ENCODE measurements at regions not wholly inside any gene's neighbourhood (a gene's known extent, or its start where the extent isn't known, plus 50 kb on each side); places are given as distances from the start of the nearest gene placed in this dataset.

- DNase-seq: no peak
Measured at GRCh38 chr2:225136552-225136951, 94.3 kb upstream of the DOCK10 start.

DNA sequence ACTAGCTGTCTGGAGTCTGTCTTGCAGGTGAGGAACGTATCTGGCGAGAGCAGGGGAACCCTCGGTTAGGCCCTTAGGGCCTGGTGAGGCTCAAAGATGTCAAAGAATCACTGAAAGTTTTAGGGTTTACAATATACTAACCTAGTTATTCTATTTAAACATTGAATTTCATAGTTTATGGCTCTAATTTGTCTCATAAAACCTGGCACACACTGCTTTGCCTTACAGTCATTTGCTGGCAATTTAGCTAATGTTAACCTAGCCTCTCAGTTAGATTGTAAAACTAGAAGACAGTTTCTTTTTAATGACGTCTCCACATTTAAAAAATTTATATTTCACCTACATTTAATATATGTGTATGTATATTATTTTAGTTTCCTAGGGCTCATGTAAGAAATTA, 89.6 kb upstream of the DOCK10 start:
- DNase-seq: no peak

DNA sequence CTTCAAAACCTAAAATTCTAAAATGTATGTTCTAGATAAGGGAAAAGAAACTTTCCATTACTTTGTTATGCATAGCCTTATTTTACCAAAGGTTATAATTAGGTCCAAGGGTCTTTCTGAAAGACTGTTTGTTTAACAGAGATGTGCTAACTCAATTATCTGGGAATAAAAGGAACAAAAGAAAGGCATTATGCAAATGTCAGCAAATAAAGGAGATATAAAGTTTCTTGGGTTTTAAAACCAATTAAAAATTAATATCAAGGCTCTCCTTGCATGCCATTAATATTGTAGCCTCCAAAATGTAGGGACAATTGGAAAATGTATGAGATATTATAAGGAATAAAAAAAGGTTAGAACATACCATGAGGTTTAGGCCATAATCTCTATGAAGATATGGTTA, 87.8 kb upstream of the DOCK10 start:
- DNase-seq: no peak

DNA sequence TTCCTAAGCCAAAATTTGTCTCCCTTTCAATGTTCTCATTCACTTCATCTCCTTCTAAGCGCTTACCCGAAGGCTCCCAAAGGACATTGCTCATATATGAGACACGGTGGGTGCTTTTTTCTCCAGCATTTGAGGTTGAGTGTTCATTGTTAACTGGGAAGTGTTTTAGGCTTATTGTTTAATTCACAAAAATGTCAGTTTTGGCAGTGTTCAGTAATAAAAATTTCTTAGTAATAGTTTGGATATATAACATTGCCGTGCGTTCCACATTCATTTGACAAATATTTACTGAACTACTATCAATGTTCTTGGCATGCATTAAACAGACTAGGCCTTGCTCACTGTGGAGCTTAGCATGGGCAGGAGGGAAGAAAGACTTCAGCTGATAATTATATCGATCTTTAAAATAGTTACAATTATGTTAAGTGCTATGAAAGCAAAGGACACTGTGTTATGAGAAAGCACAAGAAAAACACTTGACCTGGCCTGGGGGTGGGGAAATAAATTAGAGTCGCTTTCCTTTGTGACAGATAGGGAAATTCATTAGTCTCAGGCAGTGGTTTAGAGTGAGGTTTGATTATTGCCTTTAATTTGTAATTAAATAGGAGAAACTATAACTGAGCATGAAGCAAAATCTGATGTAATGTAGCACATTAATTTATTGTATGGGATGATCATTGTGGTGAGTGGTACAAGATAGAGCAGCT, 82.2 kb upstream of the DOCK10 start:
- no peak for DNase-seq

- DNase-seq: peak; percentile 15
Measured at GRCh38 chr2:225122583-225123486, 80.6 kb upstream of the DOCK10 start.

- no peak for DNase-seq
Measured at GRCh38 chr2:225122007-225122406, 79.7 kb upstream of the DOCK10 start.

GRCh38 chr2:225120186-225120585, 77.9 kb upstream of the DOCK10 start:
- no peak for DNase-seq

DNA sequence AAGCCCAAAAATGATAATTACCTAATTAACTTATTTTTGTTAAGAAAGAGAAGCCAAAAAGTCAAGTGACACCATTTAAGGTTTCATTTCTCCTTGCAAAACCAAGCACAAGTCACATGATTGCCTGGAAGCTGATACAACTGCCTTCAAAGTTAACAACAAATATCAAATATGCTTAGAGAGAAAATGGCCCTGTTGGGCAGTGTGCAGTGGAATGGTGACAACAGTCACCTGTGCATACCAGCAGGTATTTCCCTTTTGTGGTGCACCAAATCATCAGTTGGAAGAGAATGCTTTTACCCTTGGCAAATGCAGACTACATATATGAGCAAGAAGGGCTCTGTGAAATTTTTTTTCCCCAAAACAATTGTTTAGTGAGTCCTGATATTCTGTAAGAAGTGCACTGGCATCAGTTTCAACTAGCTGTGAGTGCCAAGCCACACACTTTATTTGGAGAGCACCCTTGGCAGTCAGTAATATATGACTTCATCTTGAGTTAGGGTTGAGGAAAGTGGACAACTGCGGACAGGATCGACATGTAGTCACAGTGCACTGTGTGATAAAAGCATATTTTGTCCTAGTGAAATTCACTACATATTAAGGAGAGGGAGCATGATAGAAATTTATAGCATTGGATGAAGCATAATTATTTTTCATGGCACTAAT, 74.9 kb upstream of the DOCK10 start:
- DNase-seq: no peak

DNA sequence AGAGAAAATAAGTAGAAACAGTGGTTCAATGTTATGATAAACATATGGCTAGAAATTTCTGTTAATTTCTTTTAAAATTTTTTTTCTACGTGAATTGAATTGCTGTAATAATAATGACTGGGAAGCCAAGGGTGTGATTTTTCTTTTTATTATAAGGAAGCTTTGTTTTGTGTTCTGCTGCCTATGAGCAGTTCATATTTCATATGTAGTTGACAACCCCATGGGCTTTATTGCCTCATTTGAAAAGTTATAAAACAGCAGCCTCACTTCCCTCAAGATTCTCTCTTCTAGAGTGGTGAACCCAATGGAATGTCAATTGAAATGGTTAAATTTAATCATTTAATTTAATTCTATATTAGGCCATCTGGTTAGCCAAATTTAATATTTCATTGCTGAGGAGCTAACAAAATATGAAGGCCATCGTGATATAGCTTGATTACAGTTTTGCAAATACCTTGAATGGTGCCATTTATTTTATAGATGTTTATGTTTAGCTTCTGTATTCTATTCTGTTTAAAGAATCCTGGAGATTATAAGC, 72.6 kb upstream of the DOCK10 start:
- DNase-seq: no peak

GRCh38 chr2:225113371-225114015, 71.2 kb upstream of the DOCK10 start:
- DNase-seq: peak; percentile 78

DNA sequence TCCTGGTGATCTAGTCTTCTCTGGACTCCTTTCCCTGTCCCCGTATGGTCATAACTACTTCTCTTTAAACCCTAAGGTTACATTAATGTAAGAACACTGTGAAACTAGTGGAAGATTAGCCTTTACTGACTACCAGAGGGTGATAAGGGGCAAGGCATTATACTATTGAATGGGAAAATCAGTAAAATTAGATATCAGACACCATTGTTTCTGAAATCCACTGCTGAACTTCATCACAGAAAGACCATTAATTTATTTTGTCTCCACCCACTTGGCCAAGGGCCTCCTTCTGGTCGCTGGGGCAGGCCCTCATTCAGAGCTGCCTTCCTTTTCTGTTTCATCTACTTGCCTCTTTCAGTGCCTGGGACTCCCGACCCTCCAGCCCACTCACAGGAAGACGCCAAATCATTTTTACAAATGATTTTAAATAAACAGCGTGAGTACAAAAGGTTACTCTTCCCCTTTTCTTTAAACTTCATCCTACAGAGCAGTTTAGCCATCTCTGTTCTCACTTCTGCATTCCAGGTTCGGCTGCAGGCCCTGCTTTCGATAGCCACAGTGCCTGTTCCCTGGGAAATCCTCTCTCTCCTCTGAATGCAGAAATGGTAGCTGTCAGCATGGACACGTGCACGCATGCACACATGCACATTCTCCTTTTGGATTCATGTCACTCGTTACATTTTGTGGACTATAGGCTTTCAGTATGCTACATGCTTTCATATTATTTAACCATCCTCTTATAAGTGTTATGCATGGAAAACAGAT, 70.3 kb upstream of the DOCK10 start:
- DNase-seq: no peak

DNA sequence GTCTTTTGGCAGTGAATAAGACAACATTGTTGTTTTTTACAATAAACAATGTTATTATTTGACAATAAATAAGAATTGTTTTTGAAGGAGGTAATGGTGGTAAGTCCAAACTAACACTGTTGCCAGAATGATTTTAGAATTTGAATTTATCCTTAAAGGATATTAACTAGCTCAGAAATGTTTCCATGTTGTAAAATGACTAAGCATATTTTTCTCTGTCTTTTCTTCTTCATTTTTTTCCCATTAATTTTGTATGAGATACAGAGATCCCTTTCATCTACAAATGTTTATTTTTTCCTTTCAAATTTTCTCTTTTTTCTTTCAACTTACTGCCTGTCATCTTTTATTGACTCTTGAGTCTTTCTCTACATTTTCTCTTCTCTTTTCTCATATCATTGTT, 66.5 kb upstream of the DOCK10 start:
- DNase-seq: no peak

DNA sequence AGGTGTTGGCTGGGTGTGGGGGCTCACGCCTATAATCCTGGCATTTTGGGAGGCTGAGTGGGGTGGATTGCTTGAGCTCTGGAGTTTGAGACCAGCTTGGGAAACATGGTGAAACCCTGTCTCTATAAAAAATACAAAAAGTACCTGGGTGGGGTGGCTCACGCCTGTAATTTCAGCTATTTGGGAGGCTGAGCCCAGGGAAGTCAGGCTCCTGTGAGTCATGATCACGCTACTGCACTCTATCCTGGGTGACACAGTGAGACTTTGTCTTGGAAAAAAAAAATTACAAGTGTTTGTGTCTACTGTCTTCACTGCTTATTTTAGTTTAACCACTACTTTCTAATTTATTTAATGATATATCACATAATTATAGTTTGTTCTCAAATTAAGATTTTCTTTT, 62.7 kb upstream of the DOCK10 start:
- no peak for DNase-seq

DNA sequence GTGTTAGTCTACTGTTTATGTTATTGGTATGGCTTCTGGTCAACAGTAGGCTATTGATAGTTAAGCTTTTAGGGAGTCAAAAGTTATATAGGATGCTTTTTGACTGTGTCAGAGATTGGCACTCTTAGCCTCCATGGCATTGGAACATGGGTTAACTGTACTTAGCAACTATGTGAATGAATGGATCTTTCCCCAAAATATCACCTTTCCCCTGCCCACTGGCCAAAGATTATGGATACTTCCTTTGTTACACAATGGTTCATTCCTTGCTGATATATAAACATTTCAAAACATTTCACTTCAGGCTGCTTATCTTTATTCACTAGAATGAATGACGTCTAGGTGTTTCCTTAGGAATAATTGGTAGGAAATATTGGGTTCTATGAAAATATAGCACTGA, 62.1 kb upstream of the DOCK10 start:
- DNase-seq: no peak

DNA sequence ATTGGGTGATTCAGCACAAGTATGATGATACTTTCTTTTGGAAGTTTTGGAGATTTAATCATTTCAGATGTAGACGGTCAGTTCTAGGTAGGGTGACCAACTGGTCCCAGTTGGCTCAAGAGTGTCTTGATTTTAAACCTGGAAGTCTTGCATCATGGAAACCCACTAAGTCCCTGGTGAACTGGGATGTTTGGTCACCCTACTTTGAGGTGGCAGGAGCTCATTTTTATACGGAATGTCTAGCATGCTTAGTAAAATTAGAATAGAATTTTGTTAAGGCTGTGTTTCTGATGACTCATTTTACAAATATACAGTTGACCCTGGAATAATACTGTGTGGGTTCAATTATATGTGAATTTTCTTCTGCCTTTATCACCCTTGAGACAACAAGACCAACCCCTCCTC, 61.5 kb upstream of the DOCK10 start:
- no peak for DNase-seq

- DNase-seq: no peak
Measured at GRCh38 chr2:225100856-225101294, 58.6 kb upstream of the DOCK10 start.

GRCh38 chr2:225100269-225100668, 58.0 kb upstream of the DOCK10 start:
- DNase-seq: no peak

GRCh38 chr2:225097035-225097434, 54.8 kb upstream of the DOCK10 start:
- DNase-seq: no peak
